H9 (cell line): ENCODE measurements at regions not wholly inside any gene's neighbourhood (a gene's known extent, or its start where the extent isn't known, plus 50 kb on each side); places are given as distances from the start of the nearest gene placed in this dataset.

ENCODE experiments used
- DNase-seq: peaks from one replicate; pipeline ENCODE4 v3.0.0-alpha.2; 2017
- H2AFZ ChIP-seq: one replicate; pipeline ENCODE4 v1.6.1; 2013; ENCODE audit warnings: mild to moderate bottlenecking, low read length, control low read depth, moderate library complexity
- H2AK5ac ChIP-seq: 2 replicates; pipeline ENCODE4 v1.6.1; 2013; ENCODE audit warnings: low read length, control low read depth, mixed read lengths; ENCODE audit not compliant: insufficient read length
- H2BK120ac ChIP-seq: one replicate; pipeline ENCODE4 v1.6.1; 2013; ENCODE audit warnings: low read depth, mild to moderate bottlenecking, low read length, control low read depth, inconsistent platforms; ENCODE audit not compliant: poor library complexity, severe bottlenecking
- H2BK12ac ChIP-seq: 2 replicates; pipeline ENCODE4 v1.6.1; 2013; ENCODE audit warnings: low read length, control low read depth, mixed read lengths, low read depth; ENCODE audit not compliant: insufficient read length
- H2BK15ac ChIP-seq: 2 replicates; pipeline ENCODE4 v1.6.1; 2013; ENCODE audit warnings: low read depth, low read length, control low read depth
- H2BK20ac ChIP-seq: one replicate; pipeline ENCODE4 v1.6.1; 2013; ENCODE audit warnings: low read depth, mild to moderate bottlenecking, low read length, control low read depth, inconsistent platforms; ENCODE audit not compliant: poor library complexity, severe bottlenecking
- H2BK5ac ChIP-seq: 2 replicates; pipeline ENCODE4 v1.6.1; 2013; ENCODE audit warnings: low read length, control low read depth, mixed read lengths; ENCODE audit not compliant: insufficient read length
- H3K14ac ChIP-seq: 2 replicates; pipeline ENCODE4 v1.6.1; 2013; ENCODE audit warnings: low read length, control low read depth; ENCODE audit not compliant: insufficient read depth
- H3K18ac ChIP-seq: 2 replicates; pipeline ENCODE4 v1.6.1; 2013; ENCODE audit warnings: low read depth, mild to moderate bottlenecking, mixed read lengths, low read length, control low read depth; ENCODE audit not compliant: insufficient read length
- H3K23ac ChIP-seq: 2 replicates; pipeline ENCODE4 v1.6.1; 2013; ENCODE audit warnings: low read length, control low read depth, mixed read lengths, low read depth; ENCODE audit not compliant: insufficient read length
- H3K23me2 ChIP-seq: 2 replicates; pipeline ENCODE4 v1.6.1; 2013; ENCODE audit warnings: low read depth, mild to moderate bottlenecking, mixed read lengths, low read length, control low read depth; ENCODE audit not compliant: insufficient read length, poor library complexity, severe bottlenecking
- H3K27ac ChIP-seq: 2 replicates; pipeline ENCODE4 v1.5.1; 2013; ENCODE audit warnings: low read length, control low read depth, mixed read lengths, low read depth; ENCODE audit not compliant: insufficient read length
- H3K27me3 ChIP-seq: 2 replicates; pipeline ENCODE4 v1.6.1; 2013; ENCODE audit warnings: low read length, control low read depth, inconsistent platforms; ENCODE audit not compliant: insufficient read depth
- H3K4ac ChIP-seq: 2 replicates; pipeline ENCODE4 v1.6.1; 2013; ENCODE audit warnings: low read depth, mild to moderate bottlenecking, control low read depth, inconsistent platforms, low read length, moderate library complexity
- H3K4me1 ChIP-seq: 2 replicates; pipeline ENCODE4 v1.6.1; 2013; ENCODE audit warnings: low read length, control low read depth, inconsistent platforms; ENCODE audit not compliant: insufficient read depth
- H3K4me2 ChIP-seq: 2 replicates; pipeline ENCODE4 v1.6.1; 2013; ENCODE audit warnings: low read length, control low read depth, mixed read lengths; ENCODE audit not compliant: insufficient read length, insufficient read depth
- H3K56ac ChIP-seq: 2 replicates; pipeline ENCODE4 v1.6.1; 2013; ENCODE audit warnings: low read depth, mild to moderate bottlenecking, mixed read lengths, low read length, control low read depth; ENCODE audit not compliant: insufficient read length
- H3K79me1 ChIP-seq: 2 replicates; pipeline ENCODE4 v1.6.1; 2013; ENCODE audit warnings: low read depth, mild to moderate bottlenecking, moderate library complexity, low read length, control low read depth, inconsistent platforms; ENCODE audit not compliant: insufficient read depth, poor library complexity, severe bottlenecking
- H3K79me2 ChIP-seq: 2 replicates; pipeline ENCODE4 v1.6.1; 2013; ENCODE audit warnings: low read length, control low read depth, inconsistent platforms; ENCODE audit not compliant: insufficient read depth
- H3K9ac ChIP-seq: 2 replicates; pipeline ENCODE4 v1.6.1; 2013; ENCODE audit warnings: low read length, control low read depth, mixed read lengths; ENCODE audit not compliant: insufficient read length; ENCODE audit errors: extremely low read depth
- H3K9me3 ChIP-seq: one replicate; pipeline ENCODE4 v1.6.1; 2013; ENCODE audit warnings: low read depth, low read length, inconsistent platforms; ENCODE audit not compliant: control insufficient read depth
- H3T11ph ChIP-seq: one replicate; pipeline ENCODE4 v1.6.1; 2013; ENCODE audit warnings: mild to moderate bottlenecking, low read length, control low read depth, inconsistent platforms
- H4K20me1 ChIP-seq: one replicate; pipeline ENCODE4 v1.6.1; 2013; ENCODE audit not compliant: control insufficient read depth, insufficient read length, insufficient read depth
- H4K5ac ChIP-seq: 2 replicates; pipeline ENCODE4 v1.6.1; 2013; ENCODE audit warnings: low read depth, mild to moderate bottlenecking, mixed read lengths, low read length, control low read depth; ENCODE audit not compliant: insufficient read length
- H4K8ac ChIP-seq: replicated peaks from 2 replicates; pipeline ENCODE4 v1.6.1; 2013; ENCODE audit warnings: low read length, control low read depth, mixed read lengths, low read depth; ENCODE audit not compliant: insufficient read length
- H4K91ac ChIP-seq: 2 replicates; pipeline ENCODE4 v1.6.1; 2013; ENCODE audit warnings: low read depth, mild to moderate bottlenecking, moderate library complexity, mixed read lengths, low read length, control low read depth; ENCODE audit not compliant: insufficient read length
- H3K27ac Mint-ChIP-seq, 3 experiments: 2 replicates in 2 of 3; 3 replicates in 1 of 3; pipeline ENCODE4 v1.8.0; 2020 to 2021; ENCODE audit warnings: mixed read lengths in 3 of 3, mild to moderate bottlenecking in 1 of 3, moderate library complexity in 1 of 3
- H3K27me3 Mint-ChIP-seq: 2 replicates; pipeline ENCODE4 v1.8.0; 2021; ENCODE audit warnings: low read depth, mild to moderate bottlenecking, moderate library complexity, mixed read lengths
- H3K36me3 Mint-ChIP-seq, 3 experiments: 2 replicates in 2 of 3; 3 replicates in 1 of 3; pipeline ENCODE4 v1.8.0; 2020 to 2021; ENCODE audit warnings: low read depth in 3 of 3, mixed read lengths in 3 of 3; ENCODE audit not compliant: insufficient read depth in 1 of 3
- H3K4me1 Mint-ChIP-seq, 2 experiments: 2 replicates each; pipeline ENCODE4 v1.8.0; 2020; ENCODE audit warnings: mixed read lengths in 2 of 2
- H3K4me3 Mint-ChIP-seq, 2 experiments: 2 replicates in 1 of 2; 3 replicates in 1 of 2; pipeline ENCODE4 v1.8.0; 2020 to 2021; ENCODE audit warnings: mild to moderate bottlenecking in 2 of 2, mixed read lengths in 2 of 2, moderate library complexity in 1 of 2
- H3K9me3 Mint-ChIP-seq, 2 experiments: 2 replicates in 1 of 2; 3 replicates in 1 of 2; pipeline ENCODE4 v1.8.0; 2020; ENCODE audit warnings: mild to moderate bottlenecking in 2 of 2, mixed read lengths in 2 of 2, moderate library complexity in 1 of 2
- WGBS: extraction: QIAGEN DNeasy Blood & Tissue Kit; methylation state at CpG from one replicate; pipeline ENCODE4 v1.1.7; 2013; ENCODE audit warnings: missing lambda C conversion rate, low lambda C conversion rate, mixed read lengths; ENCODE audit not compliant: insufficient read length; ENCODE audit errors: extremely low coverage; 5-methylcytosine and 5-hydroxymethylcytosine counted together
- TF ChIP-seq, protein P1 (sequence below): fragments of 200-600 bp; sonication (generic); conservative IDR thresholded peaks from 3 replicates; pipeline ENCODE4 v1.8.0; 2021; ENCODE audit warnings: antibody characterized with exemption, mild to moderate bottlenecking

- Mint-ChIP-seq H3K4me3 (no peak overlapping the region), H3K36me3 (no peaks in the 10 kb centered on the region), H3K27me3 (no peaks in the 10 kb centered on the region), H3K9me3 (no peaks in the 10 kb centered on the region; a peak in 1 of 5 replicates), H3K27ac (no peak overlapping the region), H3K4me1 (no peaks in the 10 kb centered on the region)
- Histone ChIP-seq H3K9me3 (no peaks in the 10 kb centered on the region), H2BK20ac (no peak overlapping the region), H2AK5ac (no peak overlapping the region), H4K8ac (no peak overlapping the region), H3K4ac (no peak overlapping the region), H3K56ac (no peak overlapping the region), H3K23me2 (no peaks in the 10 kb centered on the region), H3K4me2 (no peak overlapping the region), H2AFZ (no peak overlapping the region), H3K9ac (no peak overlapping the region), H4K91ac (no peak overlapping the region), H3K23ac (no peak overlapping the region), H3K18ac (no peak overlapping the region), H2BK120ac (no peak overlapping the region), H3T11ph (no peak overlapping the region), H3K79me2 (no peaks in the 10 kb centered on the region), H3K14ac (no peak overlapping the region), H2BK15ac (no peak overlapping the region), H4K5ac (no peak overlapping the region), H2BK12ac (no peak overlapping the region), H3K27ac (no peak overlapping the region), H2BK5ac (no peak overlapping the region), H3K27me3 (no peaks in the 10 kb centered on the region), H3K79me1 (no peaks in the 10 kb centered on the region), H3K4me1 (no peaks in the 10 kb centered on the region), H4K20me1 (no peaks in the 10 kb centered on the region)
- no CpG with 5 or more reads among the region's 2 CpGs for WGBS
- TF ChIP-seq, protein P1, sequence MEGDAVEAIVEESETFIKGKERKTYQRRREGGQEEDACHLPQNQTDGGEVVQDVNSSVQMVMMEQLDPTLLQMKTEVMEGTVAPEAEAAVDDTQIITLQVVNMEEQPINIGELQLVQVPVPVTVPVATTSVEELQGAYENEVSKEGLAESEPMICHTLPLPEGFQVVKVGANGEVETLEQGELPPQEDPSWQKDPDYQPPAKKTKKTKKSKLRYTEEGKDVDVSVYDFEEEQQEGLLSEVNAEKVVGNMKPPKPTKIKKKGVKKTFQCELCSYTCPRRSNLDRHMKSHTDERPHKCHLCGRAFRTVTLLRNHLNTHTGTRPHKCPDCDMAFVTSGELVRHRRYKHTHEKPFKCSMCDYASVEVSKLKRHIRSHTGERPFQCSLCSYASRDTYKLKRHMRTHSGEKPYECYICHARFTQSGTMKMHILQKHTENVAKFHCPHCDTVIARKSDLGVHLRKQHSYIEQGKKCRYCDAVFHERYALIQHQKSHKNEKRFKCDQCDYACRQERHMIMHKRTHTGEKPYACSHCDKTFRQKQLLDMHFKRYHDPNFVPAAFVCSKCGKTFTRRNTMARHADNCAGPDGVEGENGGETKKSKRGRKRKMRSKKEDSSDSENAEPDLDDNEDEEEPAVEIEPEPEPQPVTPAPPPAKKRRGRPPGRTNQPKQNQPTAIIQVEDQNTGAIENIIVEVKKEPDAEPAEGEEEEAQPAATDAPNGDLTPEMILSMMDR = no peak
- no peak for DNase-seq
These were observed 1457.2 kb upstream of the WWC1 start for GRCh38 chr5:166834246-166834645.
